SU-DHL-6 (cell line): ENCODE measurements at regions not wholly inside any gene's neighbourhood (a gene's known extent, or its start where the extent isn't known, plus 50 kb on each side); places are given as distances from the start of the nearest gene placed in this dataset.

Experiments
- CTCF ChIP-seq: fragments of 200-600 bp; sonication (generic); IDR thresholded peaks from one replicate; pipeline ENCODE4 v1.5.1; 2017; ENCODE audit warnings: antibody characterized with exemption, mild to moderate bottlenecking, low read length, moderate library complexity; ENCODE audit not compliant: insufficient read depth, poor library complexity, severe bottlenecking
- EZH2phosphoT487 ChIP-seq: fragments of 200-600 bp; sonication (generic), shearing (Covaris generic); conservative IDR thresholded peaks from 2 replicates; pipeline ENCODE4 v1.6.1; 2018; ENCODE audit warnings: mild to moderate bottlenecking, antibody characterized with exemption, low read length, moderate library complexity, mixed read lengths

GRCh38 chr9:129558551-129559505, 62.1 kb downstream of the C9orf50 start:
- TF ChIP-seq CTCF (no peak), EZH2phosphoT487 (no peak)
